Vagina (tissue), 2 donors: ENCODE measurements at regions not wholly inside any gene's neighbourhood (a gene's known extent, or its start where the extent isn't known, plus 50 kb on each side); places are given as distances from the start of the nearest gene placed in this dataset.

Source experiments
- DNase-seq, 2 donors: peaks; one replicate each; pipeline ENCODE4 v3.0.0-alpha.2; 2017; ENCODE audit errors: extremely low spot score in 2 of 2
- H3K27ac ChIP-seq: fragments of 200-600 bp; sonication (generic); one replicate; pipeline ENCODE4 v1.5.1; 2019
- H3K27me3 ChIP-seq: fragments of 200-600 bp; sonication (generic); one replicate; pipeline ENCODE4 v1.5.1; 2019
- H3K36me3 ChIP-seq, 2 donors: fragments of 200-600 bp; sonication (generic); one replicate each; pipeline ENCODE4 v1.5.1; 2017 to 2019
- H3K4me1 ChIP-seq: fragments of 200-600 bp; sonication (generic); one replicate; pipeline ENCODE4 v1.5.1; 2019
- H3K4me3 ChIP-seq, 2 donors: fragments of 200-600 bp; sonication (generic); 1 replicate in 1 of 2; 2 replicates in 1 of 2; pipeline ENCODE4 v1.5.1; 2016 to 2019
- H3K9me3 ChIP-seq: fragments of 200-600 bp; sonication (generic); one replicate; pipeline ENCODE4 v1.5.1; 2019
- CTCF ChIP-seq, 3 experiments: fragments of 450-650 bp in 2 of 3; fragments of 200-600 bp in 1 of 3; sonication (generic) in 1 of 3; IDR thresholded peaks; one replicate each; pipeline ENCODE4 v1.5.1; 2017 to 2019; ENCODE audit warnings: antibody characterized with exemption in 3 of 3, mild to moderate bottlenecking in 2 of 3, moderate library complexity in 2 of 3
- POLR2A ChIP-seq, 2 donors: fragments of 450-650 bp; IDR thresholded peaks; one replicate each; pipeline ENCODE4 v1.6.1; 2017; ENCODE audit warnings: antibody characterized with exemption in 2 of 2, mild to moderate bottlenecking in 2 of 2, moderate library complexity in 2 of 2
- POLR2AphosphoS5 ChIP-seq, 2 donors: sonication (generic); formaldehyde crosslinking; IDR thresholded peaks; one replicate each; pipeline ENCODE4 v1.9.0; 2017; ENCODE audit warnings: antibody characterized with exemption in 2 of 2, mild to moderate bottlenecking in 2 of 2, low read depth in 1 of 2; ENCODE audit not compliant: insufficient read depth in 1 of 2
- intact Hi-C: fragments of 100-400 bp; cut with DNase I; formaldehyde crosslinking; loops from one replicate; pipeline ENCODE4 v1.15.1; 2023

DNA sequence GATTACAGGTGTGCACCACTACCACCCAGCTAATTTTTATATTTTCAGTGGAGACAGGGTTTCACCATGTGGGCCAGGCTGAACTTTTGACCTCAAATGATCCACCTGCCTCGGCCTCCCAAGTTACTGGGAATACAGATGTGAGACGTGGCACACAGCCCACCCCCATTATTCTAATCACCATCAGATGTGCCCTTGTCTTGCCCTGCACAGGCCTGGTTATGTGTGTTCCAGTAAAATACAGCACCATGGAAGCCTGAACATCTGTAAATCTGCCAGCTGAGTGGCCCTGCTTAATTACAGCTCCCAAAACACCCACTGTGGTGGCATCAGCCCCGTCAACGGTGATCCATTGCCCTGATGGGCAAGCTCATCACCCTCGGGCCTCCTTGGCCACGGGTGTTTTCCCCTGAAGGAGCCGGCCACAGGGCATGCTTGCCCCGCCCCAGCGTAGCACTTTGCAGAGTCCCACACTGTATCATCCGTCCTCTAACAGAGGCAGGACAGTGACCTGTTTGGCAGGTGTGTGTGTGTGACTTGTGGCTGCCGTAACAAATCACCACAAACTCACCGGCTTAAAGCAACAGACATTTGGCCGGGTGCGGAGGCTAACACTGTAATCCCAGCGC is 74.5 kb downstream of the RBFOX3 start:
- DNase-seq: no peak
- intact Hi-C loops: no loop called here
- no peak for TF ChIP-seq POLR2A (IDR thresholded peaks at IDR 0.05)
- no peak for TF ChIP-seq CTCF (IDR thresholded peaks at IDR 0.05)
- TF ChIP-seq POLR2AphosphoS5 (IDR thresholded peaks at IDR 0.05; ENCODE audit: insufficient read depth in 1 of 2, low read depth in 1 of 2): no peak
- Histone ChIP-seq H3K9me3 (no peaks in the 10 kb centered on the region), H3K36me3 (no peaks in the 10 kb centered on the region), H3K27me3 (no peaks in the 10 kb centered on the region), H3K27ac (no peak overlapping the region), H3K4me1 (no peaks in the 10 kb centered on the region), H3K4me3 (no peak overlapping the region)

- no peaks in the 10 kb centered on the region for H3K27me3 ChIP-seq
- no peak overlapping the region for H3K4me3 ChIP-seq
- intact Hi-C loops: no loop called here
- no peaks in the 10 kb centered on the region for H3K36me3 ChIP-seq
- TF ChIP-seq POLR2A (IDR thresholded peaks at IDR 0.05): no peak
- no peak for TF ChIP-seq POLR2AphosphoS5 (IDR thresholded peaks at IDR 0.05; ENCODE audit: insufficient read depth in 1 of 2, low read depth in 1 of 2)
- TF ChIP-seq CTCF (IDR thresholded peaks at IDR 0.05): no peak
- no peaks in the 10 kb centered on the region for H3K9me3 ChIP-seq
- no peaks in the 10 kb centered on the region for H3K4me1 ChIP-seq
- H3K27ac ChIP-seq: no peak overlapping the region
- DNase-seq: no peak
These were observed 75.2 kb downstream of the RBFOX3 start for GRCh38 chr17:79535728-79536025.

GRCh38 chr17:79534851-79535727 is 75.8 kb downstream of the RBFOX3 start:
- intact Hi-C loops: no loop called here

GRCh38 chr17:79534111-79534510 is 76.7 kb downstream of the RBFOX3 start:
- intact Hi-C loops: no loop called here
- H3K36me3 ChIP-seq: no peaks in the 10 kb centered on the region
- no peak for DNase-seq
- no peak overlapping the region for H3K27ac ChIP-seq
- H3K9me3 ChIP-seq: no peaks in the 10 kb centered on the region
- no peak overlapping the region for H3K4me3 ChIP-seq
- H3K4me1 ChIP-seq: no peaks in the 10 kb centered on the region
- H3K27me3 ChIP-seq: no peaks in the 10 kb centered on the region
- TF ChIP-seq POLR2AphosphoS5 (IDR thresholded peaks at IDR 0.05; ENCODE audit: insufficient read depth in 1 of 2, low read depth in 1 of 2): no peak
- no peak for TF ChIP-seq POLR2A (IDR thresholded peaks at IDR 0.05)
- no peak for TF ChIP-seq CTCF (IDR thresholded peaks at IDR 0.05)

More at GRCh38 chr17:79534851-79535727, 75.8 kb downstream of the RBFOX3 start:
- H3K4me1 ChIP-seq: no peaks in the 10 kb centered on the region
- H3K27me3 ChIP-seq: no peaks in the 10 kb centered on the region
- DNase-seq: no peak
- H3K27ac ChIP-seq: no peak overlapping the region
- H3K4me3 ChIP-seq: no peak overlapping the region
- no peak for TF ChIP-seq POLR2A (IDR thresholded peaks at IDR 0.05)
- no peak for TF ChIP-seq POLR2AphosphoS5 (IDR thresholded peaks at IDR 0.05; ENCODE audit: insufficient read depth in 1 of 2, low read depth in 1 of 2)
- TF ChIP-seq CTCF (IDR thresholded peaks at IDR 0.05): no peak
- H3K36me3 ChIP-seq: no peaks in the 10 kb centered on the region
- H3K9me3 ChIP-seq: no peaks in the 10 kb centered on the region

- Histone ChIP-seq H3K27ac (no peak overlapping the region), H3K4me1 (no peaks in the 10 kb centered on the region), H3K9me3 (no peaks in the 10 kb centered on the region), H3K4me3 (no peak overlapping the region), H3K36me3 (no peaks in the 10 kb centered on the region), H3K27me3 (no peaks in the 10 kb centered on the region)
- no peak for TF ChIP-seq POLR2A (IDR thresholded peaks at IDR 0.05)
- no peak for TF ChIP-seq POLR2AphosphoS5 (IDR thresholded peaks at IDR 0.05; ENCODE audit: insufficient read depth in 1 of 2, low read depth in 1 of 2)
- no peak for TF ChIP-seq CTCF (IDR thresholded peaks at IDR 0.05)
- DNase-seq: no peak
- intact Hi-C loops: no loop called here
These were observed 77.7 kb downstream of the RBFOX3 start for GRCh38 chr17:79533116-79533515.
